Activated naive CD8-positive, alpha-beta T cell treated with anti-CD3 and anti-CD28 coated beads, Interleukin-2, amount 10 ng/mL, durations not matched to agents 7 days and 5 days (primary cell): ENCODE measurements at regions not wholly inside any gene's neighbourhood (a gene's known extent, or its start where the extent isn't known, plus 50 kb on each side); places are given as distances from the start of the nearest gene placed in this dataset.

Experiments used
- ATAC-seq: fragments of 150-1000 bp; cut with Tn5 transposase; one replicate; pipeline ENCODE4 v1.10.0; 2021; ENCODE audit warnings: low read depth, moderate library complexity
- POLR2A ChIA-PET: fragments of 350-600 bp; sonication (Branson Sonifier 250); formaldehyde crosslinking; loops from one replicate; lab custom pipeline; 2021; ENCODE audit warnings: antibody characterized with exemption; lab: Charles Lee
- DNase-seq: peaks from one replicate; pipeline ENCODE4 v3.0.0; 2021
- H3K27ac Mint-ChIP-seq: one replicate; pipeline ENCODE4 v1.8.0; 2022; ENCODE audit warnings: mild to moderate bottlenecking, mixed read lengths
- H3K27me3 Mint-ChIP-seq: one replicate; pipeline ENCODE4 v1.8.0; 2022; ENCODE audit warnings: mild to moderate bottlenecking, moderate library complexity, mixed read lengths
- H3K36me3 Mint-ChIP-seq: one replicate; pipeline ENCODE4 v1.8.0; 2021; ENCODE audit warnings: mild to moderate bottlenecking, mixed read lengths
- H3K4me1 Mint-ChIP-seq: one replicate; pipeline ENCODE4 v1.8.0; 2021; ENCODE audit warnings: mixed read lengths
- H3K4me3 Mint-ChIP-seq: one replicate; pipeline ENCODE4 v1.8.0; 2022; ENCODE audit warnings: mild to moderate bottlenecking, moderate library complexity, mixed read lengths
- H3K9me3 Mint-ChIP-seq: one replicate; pipeline ENCODE4 v1.8.0; 2021; ENCODE audit warnings: mixed read lengths

GRCh38 chr11:69411257-69411924 lies 70.1 kb upstream of the LINC01488 start:
- Mint-ChIP-seq H3K4me1 (peaks cover 4% of the 10 kb centered on the region), H3K27ac (no peak overlapping the region), H3K36me3 (no peaks in the 10 kb centered on the region), H3K9me3 (no peaks in the 10 kb centered on the region), H3K27me3 (peaks cover 19% of the 10 kb centered on the region), H3K4me3 (no peak overlapping the region)
- ATAC-seq (no peak), DNase-seq (no peak)
- POLR2A ChIA-PET: no interaction called here

- Mint-ChIP-seq H3K4me1 (peaks cover 4% of the 10 kb centered on the region), H3K4me3 (no peak overlapping the region), H3K9me3 (no peaks in the 10 kb centered on the region), H3K27ac (no peak overlapping the region), H3K36me3 (no peaks in the 10 kb centered on the region), H3K27me3 (peaks cover 11% of the 10 kb centered on the region)
- POLR2A ChIA-PET: no interaction called here
- ATAC-seq (no peak), DNase-seq (peak; percentile 5)
Measured at GRCh38 chr11:69413015-69413801, 68.3 kb upstream of the LINC01488 start.

DNA sequence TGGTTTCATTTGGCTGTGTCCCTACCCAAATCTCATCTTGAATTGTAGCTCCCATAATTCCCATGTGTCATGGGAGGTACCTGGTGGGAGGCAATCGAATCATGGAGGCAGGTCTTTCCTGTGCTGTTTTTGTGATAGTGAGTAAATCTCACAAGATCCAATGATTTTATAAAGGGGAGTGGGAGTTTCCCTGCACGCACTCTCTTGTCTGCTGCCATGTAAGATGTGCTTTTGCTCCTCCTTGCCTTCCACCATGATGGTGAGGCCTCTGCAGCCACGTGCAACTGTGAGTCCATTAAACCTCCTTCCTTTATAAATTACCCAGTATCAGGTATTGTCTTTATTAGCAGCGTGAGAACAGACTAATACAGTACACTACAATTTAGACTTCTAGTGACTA lies 67.5 kb upstream of the LINC01488 start:
- H3K9me3 Mint-ChIP-seq: no peaks in the 10 kb centered on the region
- no peak for ATAC-seq

DNA sequence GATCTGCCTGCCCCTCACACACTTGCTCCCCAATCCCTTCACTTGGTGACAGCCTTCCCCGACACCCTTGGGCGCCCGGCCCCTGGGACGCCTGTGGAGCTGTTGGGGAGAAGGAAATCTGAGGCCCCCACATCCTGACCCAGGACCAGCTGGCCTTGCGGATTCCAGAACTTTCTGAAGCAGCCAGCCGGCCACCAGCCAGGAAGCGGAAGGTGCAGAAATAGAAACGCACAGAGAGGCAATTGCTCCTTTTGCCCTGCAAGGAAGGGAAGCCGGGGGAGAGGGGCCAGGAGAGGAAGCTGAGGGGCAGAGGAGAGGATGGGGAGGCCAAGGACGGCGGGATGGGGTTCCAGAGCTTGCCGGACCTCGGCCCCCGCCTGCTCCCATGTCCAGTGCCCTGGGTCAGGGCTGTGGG lies 66.7 kb upstream of the LINC01488 start:
- H3K4me1 Mint-ChIP-seq: peaks cover 3% of the 10 kb centered on the region
- no peak overlapping the region for H3K4me3 Mint-ChIP-seq
- peaks cover 3% of the 10 kb centered on the region for H3K27me3 Mint-ChIP-seq
- no peaks in the 10 kb centered on the region for H3K9me3 Mint-ChIP-seq
- DNase-seq (no peak), ATAC-seq (no peak)
- no peak overlapping the region for H3K27ac Mint-ChIP-seq
- POLR2A ChIA-PET: no interaction called here
- no peaks in the 10 kb centered on the region for H3K36me3 Mint-ChIP-seq

More for the DNA sequence above, 67.5 kb upstream of the LINC01488 start:
- Mint-ChIP-seq H3K36me3 (no peaks in the 10 kb centered on the region), H3K4me3 (no peak overlapping the region), H3K27me3 (peaks cover 5% of the 10 kb centered on the region), H3K27ac (no peak overlapping the region), H3K4me1 (peaks cover 4% of the 10 kb centered on the region)
- POLR2A ChIA-PET: no interaction called here
- DNase-seq: no peak

DNA sequence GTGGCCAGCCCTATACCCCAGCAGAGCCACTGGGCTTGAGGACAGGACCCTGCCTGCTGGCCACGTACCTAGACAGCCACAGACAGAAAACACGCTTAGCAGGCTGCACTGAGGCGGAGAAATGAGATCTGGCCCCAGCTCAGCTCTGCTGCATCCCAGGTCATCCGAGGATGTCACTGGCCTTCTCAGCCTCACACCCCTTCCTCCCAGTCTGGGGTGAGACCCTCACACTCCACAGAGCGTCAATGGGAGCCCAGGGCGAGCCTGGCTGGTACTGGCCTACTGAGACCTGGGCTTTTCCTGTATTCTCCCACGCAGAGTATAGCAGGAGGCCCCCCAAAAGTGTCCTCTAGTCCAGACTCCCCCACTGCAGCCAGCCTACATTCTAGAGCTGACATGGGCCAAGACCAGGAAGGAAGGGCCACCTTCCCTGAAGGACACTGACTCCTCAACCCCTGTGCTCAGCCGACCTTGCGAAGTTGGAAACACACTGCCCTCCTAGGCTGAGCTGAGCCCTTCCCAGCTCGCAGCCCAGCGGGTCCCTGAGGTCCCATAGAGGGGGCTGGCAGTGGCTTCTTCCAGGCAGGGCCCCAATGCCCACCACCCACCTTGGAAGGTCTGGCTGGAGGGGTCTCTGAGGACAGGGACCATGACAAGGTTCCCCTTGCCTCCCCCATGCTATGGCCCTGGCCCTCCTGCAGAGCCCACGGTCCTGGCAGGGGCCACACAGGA lies 65.9 kb upstream of the LINC01488 start:
- Mint-ChIP-seq H3K4me3 (no peak overlapping the region), H3K36me3 (no peaks in the 10 kb centered on the region), H3K27ac (no peak overlapping the region), H3K9me3 (no peaks in the 10 kb centered on the region), H3K27me3 (peaks cover 3% of the 10 kb centered on the region), H3K4me1 (no peaks in the 10 kb centered on the region)
- POLR2A ChIA-PET: no interaction called here
- ATAC-seq: no peak
- no peak for DNase-seq

DNA sequence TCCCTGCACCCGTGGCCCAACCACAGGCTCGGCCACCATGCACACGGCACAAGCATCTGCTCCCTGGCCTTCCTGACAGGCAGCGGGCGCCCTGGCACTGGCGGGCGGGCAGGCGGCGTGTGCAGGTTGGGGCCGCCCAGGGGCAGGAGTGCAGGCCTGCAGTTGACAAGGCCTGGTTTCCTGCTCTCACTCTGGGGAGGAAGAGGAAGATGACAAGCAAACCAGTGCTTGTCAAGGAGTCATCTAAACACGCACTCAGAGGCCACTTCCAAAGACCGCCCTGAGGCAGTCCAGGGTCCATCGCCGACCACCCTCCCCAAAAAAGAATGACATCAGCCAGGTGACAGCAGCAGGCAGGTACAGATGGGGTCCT lies 65.3 kb upstream of the LINC01488 start:
- ATAC-seq (no peak), DNase-seq (no peak)
- Mint-ChIP-seq H3K27ac (no peak overlapping the region), H3K4me1 (no peaks in the 10 kb centered on the region), H3K9me3 (no peaks in the 10 kb centered on the region), H3K27me3 (no peaks in the 10 kb centered on the region), H3K36me3 (no peaks in the 10 kb centered on the region), H3K4me3 (no peak overlapping the region)
- POLR2A ChIA-PET: no interaction called here

GRCh38 chr11:69416762-69417698 lies 64.4 kb upstream of the LINC01488 start:
- ATAC-seq (no peak), DNase-seq (no peak)
- Mint-ChIP-seq H3K4me1 (no peaks in the 10 kb centered on the region), H3K9me3 (no peaks in the 10 kb centered on the region), H3K4me3 (no peak overlapping the region), H3K27me3 (peaks cover 2% of the 10 kb centered on the region), H3K36me3 (no peaks in the 10 kb centered on the region), H3K27ac (no peak overlapping the region)
- POLR2A ChIA-PET: interaction anchor here (0.7 kb wide), 1 partner anchor 121 kb away, joined by 4 read pairs; no protein-coding TSS in a partner anchor

- POLR2A ChIA-PET: no interaction called here
- Mint-ChIP-seq H3K4me1 (no peaks in the 10 kb centered on the region), H3K4me3 (no peak overlapping the region), H3K27me3 (peaks cover 5% of the 10 kb centered on the region), H3K36me3 (no peaks in the 10 kb centered on the region), H3K9me3 (no peaks in the 10 kb centered on the region), H3K27ac (no peak overlapping the region)
- DNase-seq (no peak), ATAC-seq (no peak)
Measured at GRCh38 chr11:69417699-69418085, 63.8 kb upstream of the LINC01488 start.

GRCh38 chr11:69418576-69419296 lies 62.7 kb upstream of the LINC01488 start:
- Mint-ChIP-seq H3K27me3 (peaks cover 5% of the 10 kb centered on the region), H3K4me1 (no peaks in the 10 kb centered on the region), H3K27ac (no peak overlapping the region), H3K4me3 (no peak overlapping the region), H3K9me3 (peaks cover under 1% of the 10 kb centered on the region), H3K36me3 (no peaks in the 10 kb centered on the region)
- no peak for DNase-seq
- ATAC-seq: no peak
- POLR2A ChIA-PET: no interaction called here

DNA sequence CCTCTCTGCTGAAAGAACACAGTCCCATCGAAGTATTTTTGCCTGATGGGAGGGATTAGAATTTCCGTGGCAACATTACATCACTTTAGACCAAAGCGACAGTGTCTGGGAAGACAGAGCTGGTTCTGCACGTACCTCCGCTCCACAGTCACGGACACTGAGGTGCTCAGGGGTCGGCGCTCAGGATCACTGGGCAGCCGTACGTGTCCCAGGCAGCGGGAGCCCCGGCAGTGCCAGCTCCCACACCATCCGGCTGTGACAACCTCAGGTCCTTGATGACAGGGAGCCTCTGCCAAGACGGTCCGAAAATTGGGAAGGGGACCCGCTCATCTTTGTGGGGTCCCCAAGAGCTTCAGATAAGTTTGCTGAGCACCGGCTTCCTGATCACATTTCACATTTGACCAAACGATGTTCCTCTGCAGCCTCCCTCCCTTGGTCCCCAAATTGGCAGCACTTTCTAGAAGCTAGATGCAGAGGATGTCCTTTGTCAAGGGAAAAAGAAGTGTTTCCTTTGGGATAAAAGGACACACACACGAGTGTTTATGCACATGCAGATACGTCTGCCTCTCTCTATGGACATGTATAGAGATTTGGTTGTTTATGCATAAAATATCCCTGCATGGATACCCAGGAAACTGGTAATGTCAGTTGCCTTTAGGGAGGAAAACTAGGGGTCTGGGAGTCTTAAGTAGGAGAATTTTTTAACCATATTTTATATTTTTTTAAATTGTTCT lies 61.6 kb upstream of the LINC01488 start:
- Mint-ChIP-seq H3K4me1 (no peaks in the 10 kb centered on the region), H3K27me3 (peaks cover 9% of the 10 kb centered on the region), H3K27ac (no peak overlapping the region), H3K9me3 (peaks cover 6% of the 10 kb centered on the region), H3K4me3 (no peak overlapping the region), H3K36me3 (no peaks in the 10 kb centered on the region)
- POLR2A ChIA-PET: no interaction called here
- no peak for ATAC-seq
- DNase-seq: no peak

- ATAC-seq: no peak
- H3K27ac Mint-ChIP-seq: no peak overlapping the region
Measured at GRCh38 chr11:69422645-69423044, 58.8 kb upstream of the LINC01488 start.

DNA sequence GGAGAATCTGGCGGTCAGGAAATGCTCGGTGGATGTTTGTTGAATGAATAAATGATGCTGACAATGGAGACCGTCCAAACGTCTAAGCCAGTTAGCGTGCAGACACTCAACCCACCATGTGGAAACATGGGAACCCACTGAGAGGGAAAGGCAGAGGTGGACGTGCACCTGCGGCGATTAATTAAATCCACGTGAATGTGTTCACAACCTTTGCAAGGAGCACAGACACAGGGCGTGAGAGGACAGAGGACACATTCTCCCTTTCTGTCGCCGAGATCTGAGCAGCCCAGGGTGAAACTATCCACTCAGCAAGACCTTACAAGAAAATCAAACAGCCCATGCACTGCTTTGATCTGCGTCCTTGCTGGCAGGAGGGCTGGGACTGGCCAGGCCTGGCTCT lies 58.3 kb upstream of the LINC01488 start:
- ATAC-seq: no peak
- POLR2A ChIA-PET: no interaction called here
- no peak for DNase-seq
- Mint-ChIP-seq H3K36me3 (no peaks in the 10 kb centered on the region), H3K4me3 (no peak overlapping the region), H3K27me3 (peaks cover 20% of the 10 kb centered on the region), H3K9me3 (peaks cover 7% of the 10 kb centered on the region), H3K27ac (no peak overlapping the region), H3K4me1 (peaks cover 12% of the 10 kb centered on the region)

More at GRCh38 chr11:69422645-69423044, 58.8 kb upstream of the LINC01488 start:
- Mint-ChIP-seq H3K9me3 (peaks cover 7% of the 10 kb centered on the region), H3K4me1 (peaks cover 12% of the 10 kb centered on the region), H3K4me3 (no peak overlapping the region), H3K36me3 (no peaks in the 10 kb centered on the region), H3K27me3 (peaks cover 20% of the 10 kb centered on the region)
- POLR2A ChIA-PET: no interaction called here
- DNase-seq: no peak
